SU-DHL-6 (cell line): ENCODE measurements at regions not wholly inside any gene's neighbourhood (a gene's known extent, or its start where the extent isn't known, plus 50 kb on each side); places are given as distances from the start of the nearest gene placed in this dataset.

Experiments used
- EZH2phosphoT487 ChIP-seq: fragments of 200-600 bp; sonication (generic), shearing (Covaris generic); conservative IDR thresholded peaks from 2 replicates; pipeline ENCODE4 v1.6.1; 2018; ENCODE audit warnings: mild to moderate bottlenecking, antibody characterized with exemption, low read length, moderate library complexity, mixed read lengths
- TF ChIP-seq, protein P1 (sequence below): fragments of 200-600 bp; sonication (generic); IDR thresholded peaks from one replicate; pipeline ENCODE4 v1.5.1; 2017; ENCODE audit warnings: antibody characterized with exemption, mild to moderate bottlenecking, low read length, moderate library complexity; ENCODE audit not compliant: insufficient read depth, poor library complexity, severe bottlenecking

DNA sequence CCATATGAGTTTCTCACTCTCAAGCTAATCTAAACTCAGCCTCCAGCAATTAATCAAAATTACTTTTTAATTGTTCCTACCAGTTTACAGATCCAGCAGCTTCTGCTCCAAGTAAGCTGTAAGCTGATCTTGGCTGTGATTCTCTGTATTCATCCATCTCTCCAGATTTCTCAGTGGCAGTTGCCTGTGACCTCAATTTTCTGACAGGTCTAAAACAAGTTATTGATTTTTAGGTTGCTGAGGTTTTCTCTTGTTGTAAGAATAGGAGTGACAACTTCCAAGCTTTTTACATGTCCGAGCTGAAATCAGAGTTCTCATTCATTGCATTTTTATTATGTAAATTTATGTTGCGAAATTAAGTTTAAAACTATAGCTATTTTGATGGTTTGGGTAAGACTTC, 1044.4 kb downstream of the PLA2G4A start:
- TF ChIP-seq, protein P1, sequence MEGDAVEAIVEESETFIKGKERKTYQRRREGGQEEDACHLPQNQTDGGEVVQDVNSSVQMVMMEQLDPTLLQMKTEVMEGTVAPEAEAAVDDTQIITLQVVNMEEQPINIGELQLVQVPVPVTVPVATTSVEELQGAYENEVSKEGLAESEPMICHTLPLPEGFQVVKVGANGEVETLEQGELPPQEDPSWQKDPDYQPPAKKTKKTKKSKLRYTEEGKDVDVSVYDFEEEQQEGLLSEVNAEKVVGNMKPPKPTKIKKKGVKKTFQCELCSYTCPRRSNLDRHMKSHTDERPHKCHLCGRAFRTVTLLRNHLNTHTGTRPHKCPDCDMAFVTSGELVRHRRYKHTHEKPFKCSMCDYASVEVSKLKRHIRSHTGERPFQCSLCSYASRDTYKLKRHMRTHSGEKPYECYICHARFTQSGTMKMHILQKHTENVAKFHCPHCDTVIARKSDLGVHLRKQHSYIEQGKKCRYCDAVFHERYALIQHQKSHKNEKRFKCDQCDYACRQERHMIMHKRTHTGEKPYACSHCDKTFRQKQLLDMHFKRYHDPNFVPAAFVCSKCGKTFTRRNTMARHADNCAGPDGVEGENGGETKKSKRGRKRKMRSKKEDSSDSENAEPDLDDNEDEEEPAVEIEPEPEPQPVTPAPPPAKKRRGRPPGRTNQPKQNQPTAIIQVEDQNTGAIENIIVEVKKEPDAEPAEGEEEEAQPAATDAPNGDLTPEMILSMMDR, result no peak
- no peak for TF ChIP-seq EZH2phosphoT487
